PC-3 (cell line): ENCODE measurements at regions not wholly inside any gene's neighbourhood (a gene's known extent, or its start where the extent isn't known, plus 50 kb on each side); places are given as distances from the start of the nearest gene placed in this dataset.
"Not testable (repeated sequence)": the region's sequence is repeated elsewhere in the genome, so short reads cannot be mapped to it uniquely, and the experiment has no call there.

Experiments used
- ATAC-seq: fragments of 200-7000 bp; cut with Tn5 transposase; 2 replicates; pipeline ENCODE4 v1.9.1; 2020; ENCODE audit warnings: mild to moderate bottlenecking, moderate library complexity
- BruUV-seq: library from RNA; stranded (reverse); fragments of 400-500 nt; replicated peaks from 2 replicates; lab custom pipeline; 2021; lab: Mats Ljungman, UMichigan
- CTCF ChIA-PET: fragments of 300-600 bp; sonication (Branson Sonifier 250); formaldehyde crosslinking; loops from one replicate; lab custom pipeline; 2022; ENCODE audit warnings: antibody characterized with exemption; lab: Charles Lee
- POLR2A ChIA-PET: fragments of 300-600 bp; sonication (Branson Sonifier 250); formaldehyde crosslinking; loops from one replicate; lab custom pipeline; 2022; ENCODE audit warnings: antibody characterized with exemption; ENCODE audit not compliant: unreplicated experiment; lab: Charles Lee
- DNase-seq: peaks from one replicate; pipeline ENCODE4 v3.0.0-alpha.2; 2015
- H2AFZ ChIP-seq: fragments of 300-600 bp; sonication (generic); 2 replicates; pipeline ENCODE4 v1.6.0; 2016; ENCODE audit warnings: antibody characterized with exemption, low read length
- H3F3A ChIP-seq: fragments of 300-600 bp; sonication (generic); one replicate; pipeline ENCODE4 v1.6.0; 2017; ENCODE audit warnings: antibody characterized with exemption, low read length, control low read depth, mild to moderate bottlenecking; ENCODE audit not compliant: unreplicated experiment
- H3K27ac ChIP-seq: fragments of 300-600 bp; sonication (generic); 2 replicates; pipeline ENCODE4 v1.5.1; 2016; ENCODE audit warnings: mild to moderate bottlenecking, low read length
- H3K27me3 ChIP-seq: fragments of 300-600 bp; sonication (generic); 2 replicates; pipeline ENCODE4 v1.6.1; 2016; ENCODE audit warnings: low read length, mixed read lengths
- H3K36me3 ChIP-seq: fragments of 300-600 bp; sonication (generic); 2 replicates; pipeline ENCODE4 v1.6.1; 2016; ENCODE audit warnings: low read depth, mixed run types, low read length, mixed read lengths
- H3K4me1 ChIP-seq: fragments of 300-600 bp; sonication (generic); 2 replicates; pipeline ENCODE4 v1.5.1; 2016; ENCODE audit warnings: low read length; ENCODE audit not compliant: insufficient read depth
- H3K4me2 ChIP-seq: fragments of 300-600 bp; sonication (generic); 2 replicates; pipeline ENCODE4 v1.6.0; 2016; ENCODE audit warnings: low read length
- H3K4me3 ChIP-seq: fragments of 300-600 bp; sonication (generic); 2 replicates; pipeline ENCODE4 v1.5.1; 2016; ENCODE audit warnings: mild to moderate bottlenecking, low read length, mixed read lengths
- H3K79me2 ChIP-seq: fragments of 300-600 bp; sonication (generic); 2 replicates; pipeline ENCODE4 v1.6.1; 2017; ENCODE audit warnings: low read length, mixed read lengths
- H3K9ac ChIP-seq: fragments of 300-600 bp; sonication (generic); 2 replicates; pipeline ENCODE4 v1.6.0; 2016; ENCODE audit warnings: mild to moderate bottlenecking, low read length
- H3K9me2 ChIP-seq: fragments of 300-600 bp; sonication (generic); replicated peaks from 2 replicates; pipeline ENCODE4 v1.6.1; 2016; ENCODE audit warnings: mixed run types, low read length, mixed read lengths
- H3K9me3 ChIP-seq: fragments of 300-600 bp; sonication (generic); 2 replicates; pipeline ENCODE4 v1.6.1; 2016; ENCODE audit warnings: low read length, mixed read lengths
- H4K20me1 ChIP-seq: fragments of 300-600 bp; sonication (generic); 2 replicates; pipeline ENCODE4 v1.6.1; 2016; ENCODE audit warnings: low read length, mixed read lengths
- intact Hi-C: fragments of 100-400 bp; cut with micrococcal nuclease; formaldehyde crosslinking; loops from 2 replicates; pipeline ENCODE4 v1.9.0; 2023

- H3K79me2 ChIP-seq, POLR2A ChIA-PET, H3K36me3 ChIP-seq, H3F3A ChIP-seq, H3K4me3 ChIP-seq, H3K27ac ChIP-seq, intact Hi-C loops, DNase-seq, H4K20me1 ChIP-seq, H3K4me1 ChIP-seq, H3K4me2 ChIP-seq, H3K9me2 ChIP-seq, H2AFZ ChIP-seq, CTCF ChIA-PET, H3K9ac ChIP-seq, H3K9me3 ChIP-seq, H3K27me3 ChIP-seq, BruUV-seq, ATAC-seq: not testable (repeated sequence)
Measured at GRCh38 chr9:41367301-41367700, 178.2 kb upstream of the ZNG1F start.

DNA sequence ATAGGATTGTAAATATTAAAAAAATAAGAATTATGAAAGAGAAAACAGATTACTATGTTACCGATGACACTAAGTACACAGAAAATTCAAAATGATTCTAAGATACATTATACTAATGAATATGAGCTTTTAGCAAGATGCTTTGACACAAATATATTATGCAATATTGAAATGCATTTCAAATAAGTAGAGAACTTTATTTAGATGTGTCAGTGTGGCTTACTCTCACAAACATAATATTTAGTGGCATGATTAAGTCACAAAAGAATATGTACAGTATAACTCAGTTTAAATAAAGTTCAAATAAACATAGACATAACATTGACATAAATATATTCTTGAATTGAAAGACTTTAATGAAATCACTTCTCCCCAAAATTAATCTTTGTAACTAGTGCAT lies 172.7 kb upstream of the ZNG1F start:
- H3K9me2 ChIP-seq, H2AFZ ChIP-seq, DNase-seq, H3K9ac ChIP-seq, ATAC-seq, CTCF ChIA-PET, H3K4me3 ChIP-seq, H3K27me3 ChIP-seq, H3K36me3 ChIP-seq, H3K27ac ChIP-seq, BruUV-seq, H3K9me3 ChIP-seq, POLR2A ChIA-PET, H3F3A ChIP-seq, H3K4me2 ChIP-seq, intact Hi-C loops, H4K20me1 ChIP-seq, H3K4me1 ChIP-seq, H3K79me2 ChIP-seq: not testable (repeated sequence)

GRCh38 chr9:41359116-41359515 lies 170.0 kb upstream of the ZNG1F start:
- Histone ChIP-seq H3K9ac (peak overlapping the region; percentile 38; the same call in 1 of the 2 replicates), H3K4me3 (peak overlapping the region; percentile 70), H3K4me2 (peak overlapping the region; percentile 65), H2AFZ (peak overlapping the region; percentile 64; the same call in 1 of the 2 replicates)
- H4K20me1 ChIP-seq, H3K27me3 ChIP-seq, H3K9me2 ChIP-seq, H3K4me1 ChIP-seq, POLR2A ChIA-PET, CTCF ChIA-PET, intact Hi-C loops, H3K9me3 ChIP-seq, BruUV-seq, H3F3A ChIP-seq, DNase-seq, H3K36me3 ChIP-seq, H3K79me2 ChIP-seq, H3K27ac ChIP-seq: not testable (repeated sequence)
- ATAC-seq, result peak; percentile 45

GRCh38 chr9:41358682-41359081 lies 169.6 kb upstream of the ZNG1F start:
- H3K9ac ChIP-seq, result peak overlapping the region; percentile 40
- H3K9me3 ChIP-seq, H3F3A ChIP-seq, intact Hi-C loops, H3K9me2 ChIP-seq, H3K4me1 ChIP-seq, H3K27ac ChIP-seq, POLR2A ChIA-PET, H3K27me3 ChIP-seq, H4K20me1 ChIP-seq, ATAC-seq, H3K36me3 ChIP-seq, BruUV-seq, H3K79me2 ChIP-seq, CTCF ChIA-PET: not testable (repeated sequence)
- H3K4me2 ChIP-seq, result peak overlapping the region; percentile 65; the same call in 1 of the 2 replicates
- H3K4me3 ChIP-seq, result peak overlapping the region; percentile 70
- H2AFZ ChIP-seq, result peak overlapping the region; percentile 64; the same call in 1 of the 2 replicates
- DNase-seq, result peak; percentile 55

- H3K27me3 ChIP-seq, H3K79me2 ChIP-seq, H3K27ac ChIP-seq, H3K36me3 ChIP-seq, H3F3A ChIP-seq, H4K20me1 ChIP-seq, H3K9me3 ChIP-seq, POLR2A ChIA-PET, CTCF ChIA-PET, H3K9me2 ChIP-seq, H3K4me1 ChIP-seq, BruUV-seq, intact Hi-C loops, DNase-seq, ATAC-seq, H2AFZ ChIP-seq: not testable (repeated sequence)
- Histone ChIP-seq H3K9ac (peak overlapping the region; percentile 40), H3K4me3 (peak overlapping the region; percentile 70), H3K4me2 (peak overlapping the region; percentile 37; the same call in 1 of the 2 replicates)
Measured at GRCh38 chr9:41357918-41358404, 168.8 kb upstream of the ZNG1F start.

DNA sequence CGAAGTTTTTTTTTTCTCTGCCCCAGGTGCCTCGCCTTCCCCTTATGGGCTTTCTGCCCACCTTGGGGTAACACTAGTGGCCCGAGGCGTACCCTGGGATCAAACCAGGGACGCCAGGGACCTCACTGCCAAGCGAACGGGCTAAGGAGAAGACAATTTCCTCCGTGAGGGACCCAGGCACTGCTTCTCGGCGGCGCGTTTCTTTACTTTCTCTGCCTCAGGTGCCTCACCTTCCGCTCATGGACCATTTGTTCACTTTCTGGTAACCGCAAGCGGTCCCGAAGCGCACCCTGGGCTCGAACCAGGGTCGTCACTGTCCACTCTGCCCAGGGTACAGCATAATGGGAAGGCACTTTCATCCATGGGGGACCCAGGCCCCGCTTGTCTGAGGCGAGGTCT lies 168.2 kb upstream of the ZNG1F start:
- H3K4me3 ChIP-seq, result not testable (repeated sequence)

More for the DNA sequence above, 168.2 kb upstream of the ZNG1F start:
- H3K9me3 ChIP-seq, H3K4me1 ChIP-seq, BruUV-seq, H3K79me2 ChIP-seq, H3K27ac ChIP-seq, H3K9me2 ChIP-seq, H3K27me3 ChIP-seq, CTCF ChIA-PET, POLR2A ChIA-PET, DNase-seq, H2AFZ ChIP-seq, H3F3A ChIP-seq, H3K4me2 ChIP-seq, H3K9ac ChIP-seq, H4K20me1 ChIP-seq, ATAC-seq, intact Hi-C loops, H3K36me3 ChIP-seq: not testable (repeated sequence)
